HG03354 (cell line): ENCODE measurements at regions not wholly inside any gene's neighbourhood (a gene's known extent, or its start where the extent isn't known, plus 50 kb on each side); places are given as distances from the start of the nearest gene placed in this dataset.

Source experiments
- ATAC-seq: cut with Tn5 transposase; IDR thresholded peaks from one replicate; pipeline ENCODE4 v1.9.1; 2021; ENCODE audit warnings: mild to moderate bottlenecking; ENCODE audit not compliant: unreplicated experiment, poor library complexity, severe bottlenecking

DNA sequence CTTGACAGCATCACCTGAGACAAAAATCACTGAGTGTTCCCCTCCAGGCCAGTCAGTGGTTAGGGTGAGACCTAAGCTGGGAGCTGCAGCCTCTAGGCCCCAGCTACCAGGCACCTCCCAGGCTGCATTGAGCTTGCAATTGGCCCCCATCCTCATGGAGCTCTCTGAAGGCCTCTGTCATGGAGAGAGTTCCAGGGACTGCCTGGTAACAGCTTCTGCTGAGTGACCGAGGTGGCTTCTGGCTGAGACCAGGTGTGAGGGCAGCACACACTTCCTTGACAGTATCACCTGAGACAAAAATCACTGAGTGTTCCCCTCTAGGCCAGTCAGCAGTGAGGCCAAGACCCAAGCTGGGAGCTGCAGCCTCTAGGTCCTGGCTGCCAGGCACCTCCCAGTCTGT lies 283.0 kb downstream of the SMOC2 start:
- no peak for ATAC-seq

DNA sequence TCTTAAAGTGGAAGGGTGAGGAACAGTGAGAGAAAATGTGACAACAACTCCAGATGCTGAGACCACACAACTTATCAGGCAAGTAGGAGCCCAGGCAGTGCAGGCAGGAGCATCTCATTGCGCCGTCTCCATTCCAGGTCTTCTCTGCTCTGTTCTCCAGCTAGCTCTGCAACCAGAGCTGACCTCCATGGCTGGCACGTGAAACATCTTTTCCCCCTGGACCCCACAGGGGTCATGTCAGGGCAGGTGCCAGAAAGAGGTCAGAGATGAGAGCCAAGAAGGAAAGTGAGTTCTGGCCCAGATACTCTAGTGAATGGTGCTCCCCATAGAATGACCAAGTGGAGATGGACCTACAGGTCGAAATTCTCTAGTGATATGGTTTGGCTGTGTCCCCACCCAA lies 281.4 kb downstream of the SMOC2 start:
- ATAC-seq, result no peak

DNA sequence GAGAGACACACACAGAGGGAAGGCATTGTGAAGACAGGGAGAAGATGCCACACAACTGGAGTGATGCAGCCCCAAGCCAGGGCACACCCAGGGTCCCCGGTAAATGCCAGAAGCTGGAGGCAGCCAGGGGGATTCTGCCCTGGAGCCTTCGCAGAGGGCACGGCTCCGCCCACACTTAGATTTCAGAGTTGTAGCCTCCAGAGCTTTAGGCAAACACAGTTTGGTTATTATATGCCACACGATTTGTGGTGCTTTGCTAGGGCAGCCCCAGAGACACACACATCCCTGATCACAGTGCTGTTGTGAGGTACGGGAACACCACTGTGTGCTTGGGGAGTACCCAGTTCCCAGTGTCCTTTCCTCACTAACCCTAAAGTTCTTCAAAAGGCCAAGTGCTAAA lies 280.6 kb downstream of the SMOC2 start:
- no peak for ATAC-seq

DNA sequence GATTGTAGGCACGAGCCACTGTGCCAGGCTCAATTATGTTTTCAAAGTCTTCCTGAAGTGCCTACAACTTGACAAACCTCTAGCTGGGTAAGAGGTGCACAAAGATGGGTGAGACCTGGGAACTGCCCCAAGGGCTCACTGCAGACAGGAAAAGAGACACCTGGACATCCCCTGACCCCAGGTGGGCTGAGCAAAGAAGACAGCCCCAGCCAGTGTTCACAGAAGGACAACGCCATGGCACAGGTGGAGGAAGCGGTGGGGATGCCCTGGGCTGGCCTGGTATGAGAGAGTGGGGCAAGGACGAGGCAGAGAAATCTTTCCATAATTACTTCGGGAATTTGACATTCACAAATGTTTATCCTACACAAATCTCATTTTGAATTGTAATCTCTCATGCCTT lies 278.9 kb downstream of the SMOC2 start:
- no peak for ATAC-seq

DNA sequence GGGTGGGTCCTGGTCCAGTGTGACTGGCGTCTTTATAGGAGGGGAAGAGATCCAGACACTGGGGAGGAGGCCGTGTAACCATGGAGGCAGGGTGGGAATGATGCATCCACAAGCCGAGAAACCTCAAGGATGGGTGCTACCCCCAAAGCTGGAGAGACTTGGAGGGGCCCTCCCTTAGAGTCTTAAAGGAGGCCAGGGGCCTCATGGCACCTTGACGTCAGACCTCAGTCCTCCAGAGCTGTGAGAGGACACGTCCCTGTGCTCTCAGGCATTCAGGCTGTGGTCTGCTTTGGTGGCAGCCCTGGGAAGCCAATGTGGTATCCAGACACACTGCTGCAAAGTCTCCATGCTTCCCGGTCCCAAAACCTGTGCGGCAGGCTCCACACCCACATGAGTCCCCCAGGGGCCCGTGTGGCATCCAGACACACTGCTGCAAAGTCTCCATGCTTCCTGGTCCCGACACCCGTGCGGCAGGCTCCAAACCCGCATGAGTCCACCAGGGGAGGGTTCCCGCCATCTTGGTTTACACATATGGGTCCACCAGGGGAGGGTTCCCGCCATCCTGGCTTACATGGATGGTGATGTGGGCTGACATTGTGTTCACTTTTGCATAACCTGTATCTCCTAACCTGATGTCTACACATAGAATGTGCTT lies 278.0 kb downstream of the SMOC2 start:
- no peak for ATAC-seq
